ENCODE measurements at regions not wholly inside any gene's neighbourhood (a gene's known extent, or its start where the extent isn't known, plus 50 kb on each side); places are given as distances from the start of the nearest gene placed in this dataset.

- TF ChIP-seq FOXA1 (IDR thresholded peaks at IDR 0.05): no peak
- TF ChIP-seq L3MBTL2 (conservative IDR thresholded peaks at IDR 0.05): no peak
- no peak for TF ChIP-seq FOXM1 (IDR thresholded peaks at IDR 0.05; ENCODE audit: borderline replicate concordance)
- no peak for TF ChIP-seq CTBP1 (IDR thresholded peaks at IDR 0.05; ENCODE audit: borderline replicate concordance)
- no peak for TF ChIP-seq LEF1 (IDR thresholded peaks at IDR 0.05; ENCODE audit: borderline replicate concordance)
- TF ChIP-seq PKNOX1 (IDR thresholded peaks at IDR 0.05): no peak
- TF ChIP-seq BHLHE40 (IDR thresholded peaks at IDR 0.05; ENCODE audit: borderline replicate concordance): no peak
Observed at GRCh38 chr12:85440271-85440670, 160.3 kb downstream of the ALX1 start.
